Neuron (in vitro differentiated cells): ENCODE measurements at regions not wholly inside any gene's neighbourhood (a gene's known extent, or its start where the extent isn't known, plus 50 kb on each side); places are given as distances from the start of the nearest gene placed in this dataset.
"Not testable (repeated sequence)": the region's sequence is repeated elsewhere in the genome, so short reads cannot be mapped to it uniquely, and the experiment has no call there.

Source experiments
- H2AFZ ChIP-seq: one replicate; pipeline ENCODE4 v1.6.1; 2013; ENCODE audit warnings: low read depth, mild to moderate bottlenecking, inconsistent platforms, low read length, moderate library complexity
- H3K27me3 ChIP-seq: one replicate; pipeline ENCODE4 v1.6.1; 2013; ENCODE audit warnings: low read length; ENCODE audit not compliant: insufficient read depth
- H3K36me3 ChIP-seq: one replicate; pipeline ENCODE4 v1.6.1; 2013; ENCODE audit warnings: low read length; ENCODE audit not compliant: insufficient read depth
- H3K4me1 ChIP-seq: one replicate; pipeline ENCODE4 v1.6.1; 2013; ENCODE audit warnings: low read length; ENCODE audit not compliant: insufficient read depth
- H3K4me3 ChIP-seq: 2 replicates; pipeline ENCODE4 v1.5.1; 2013; ENCODE audit warnings: mild to moderate bottlenecking, low read length, moderate library complexity
- H3K9me3 ChIP-seq: one replicate; pipeline ENCODE4 v1.6.1; 2013; ENCODE audit warnings: low read length

DNA sequence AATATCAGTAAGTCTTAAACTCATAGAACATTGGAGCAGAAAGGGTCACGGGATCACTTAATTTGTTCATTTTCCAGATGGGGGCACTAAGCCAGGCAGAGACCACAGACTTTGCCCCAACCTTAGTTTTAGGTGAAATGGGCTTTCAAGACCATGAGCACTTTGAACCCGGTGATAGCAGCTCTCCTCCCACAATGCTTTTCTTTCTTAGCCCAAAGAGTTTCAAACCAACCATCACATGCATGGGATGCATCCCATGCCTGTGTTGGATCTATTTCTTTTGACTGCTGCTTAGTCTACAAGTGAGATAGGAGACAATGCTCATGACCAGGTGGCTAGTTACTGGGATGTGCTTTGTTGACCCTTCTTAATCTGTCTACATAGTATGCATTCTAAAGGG is 240.6 kb downstream of the NUF2 start:
- peaks cover 12% of the 10 kb centered on the region for H3K4me1 ChIP-seq
- H3K27me3 ChIP-seq, result no peaks in the 10 kb centered on the region
- no peak overlapping the region for H3K4me3 ChIP-seq
- no peaks in the 10 kb centered on the region for H3K9me3 ChIP-seq
- no peaks in the 10 kb centered on the region for H3K36me3 ChIP-seq
- H2AFZ ChIP-seq, result no peak overlapping the region

DNA sequence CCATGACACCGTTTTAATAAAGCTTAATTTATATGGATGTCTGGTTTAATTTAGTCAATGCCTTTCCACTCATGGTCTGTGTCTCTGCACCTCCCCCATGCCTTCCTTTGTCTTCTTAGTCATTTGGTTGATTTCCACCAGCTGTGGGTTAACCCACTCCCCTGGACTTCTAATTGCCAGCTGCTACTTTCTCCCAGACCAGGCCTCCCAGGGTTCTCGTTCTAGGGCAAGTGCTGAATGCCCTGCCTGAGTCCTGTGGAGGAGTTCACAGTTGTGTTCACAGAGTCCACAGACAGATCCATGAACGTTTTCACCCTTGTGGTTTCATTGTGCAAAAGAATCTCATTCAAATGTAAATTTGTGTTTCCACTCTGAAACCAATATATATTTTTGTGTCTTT is 243.4 kb downstream of the NUF2 start:
- H3K9me3 ChIP-seq, result no peaks in the 10 kb centered on the region
- no peak overlapping the region for H3K4me3 ChIP-seq
- no peaks in the 10 kb centered on the region for H3K36me3 ChIP-seq
- no peak overlapping the region for H2AFZ ChIP-seq
- no peaks in the 10 kb centered on the region for H3K27me3 ChIP-seq
- H3K4me1 ChIP-seq, result peaks cover 12% of the 10 kb centered on the region

DNA sequence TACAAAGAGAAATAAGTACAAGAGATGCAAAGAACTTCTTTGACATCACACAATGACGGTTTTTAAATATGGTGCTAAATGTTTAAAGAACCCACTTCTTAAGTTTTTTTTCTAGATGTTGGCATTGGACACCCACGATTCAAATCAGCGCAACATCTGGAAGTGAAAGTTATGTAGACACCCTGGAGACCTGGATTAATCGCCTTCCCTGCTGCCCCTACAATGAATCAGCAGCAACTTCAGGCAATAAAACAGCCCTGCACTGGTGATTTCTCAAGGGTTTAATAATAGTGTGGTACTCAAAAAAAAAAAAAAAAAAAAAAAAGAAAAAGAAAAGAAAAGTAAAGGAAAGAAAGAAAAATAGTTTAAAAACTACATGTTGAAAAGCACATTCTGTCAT is 248.3 kb downstream of the NUF2 start:
- Histone ChIP-seq H3K9me3 (no peaks in the 10 kb centered on the region), H3K36me3 (no peaks in the 10 kb centered on the region), H3K4me1 (peaks cover 5% of the 10 kb centered on the region), H2AFZ (no peak overlapping the region), H3K4me3 (no peak overlapping the region), H3K27me3 (no peaks in the 10 kb centered on the region)

DNA sequence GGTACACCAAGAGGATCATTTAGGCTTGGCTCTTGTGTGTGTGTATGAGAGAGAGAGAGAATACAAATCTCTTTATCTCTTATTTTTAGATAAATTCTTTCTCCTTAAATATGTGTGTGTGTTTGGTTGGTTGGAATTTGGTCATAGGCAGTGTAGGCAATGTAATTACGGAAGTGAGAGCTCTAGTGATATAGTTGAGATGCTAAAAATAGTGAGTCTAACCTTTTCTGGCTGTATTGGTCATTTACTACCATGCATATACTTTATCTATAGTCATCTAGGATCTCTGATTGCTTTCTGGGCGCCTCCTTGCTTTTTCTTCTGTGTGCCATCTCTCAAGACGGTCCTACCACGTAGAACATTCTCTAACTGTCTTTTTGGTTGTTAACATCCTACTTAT is 250.2 kb downstream of the NUF2 start:
- H3K4me3 ChIP-seq, result no peak overlapping the region
- H3K27me3 ChIP-seq, result no peaks in the 10 kb centered on the region
- H3K4me1 ChIP-seq, result no peaks in the 10 kb centered on the region
- no peaks in the 10 kb centered on the region for H3K9me3 ChIP-seq
- H3K36me3 ChIP-seq, result no peaks in the 10 kb centered on the region
- H2AFZ ChIP-seq, result no peak overlapping the region

DNA sequence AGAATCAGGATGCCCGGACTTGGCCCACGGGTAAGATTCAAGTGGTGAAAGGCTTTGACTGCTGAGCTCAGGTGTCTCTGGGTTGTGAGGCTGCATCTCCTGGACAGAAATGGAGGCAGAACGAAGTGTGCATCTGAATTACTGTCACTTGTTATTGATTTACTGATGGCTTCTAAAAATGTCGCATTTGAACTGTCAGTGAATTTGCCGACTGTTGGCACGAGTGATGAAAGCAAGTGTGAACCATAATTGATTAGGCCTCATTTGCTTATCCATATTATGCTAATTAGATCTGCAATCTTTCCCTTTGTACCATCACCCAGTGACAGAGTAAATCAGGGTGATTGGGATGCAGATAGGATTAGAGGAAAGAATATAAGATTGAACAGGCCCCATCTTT is 252.4 kb downstream of the NUF2 start:
- H3K4me3 ChIP-seq, result no peak overlapping the region
- H3K4me1 ChIP-seq, result no peaks in the 10 kb centered on the region
- H3K36me3 ChIP-seq, result no peaks in the 10 kb centered on the region
- H3K27me3 ChIP-seq, result no peaks in the 10 kb centered on the region
- H2AFZ ChIP-seq, result no peak overlapping the region
- H3K9me3 ChIP-seq, result no peaks in the 10 kb centered on the region

DNA sequence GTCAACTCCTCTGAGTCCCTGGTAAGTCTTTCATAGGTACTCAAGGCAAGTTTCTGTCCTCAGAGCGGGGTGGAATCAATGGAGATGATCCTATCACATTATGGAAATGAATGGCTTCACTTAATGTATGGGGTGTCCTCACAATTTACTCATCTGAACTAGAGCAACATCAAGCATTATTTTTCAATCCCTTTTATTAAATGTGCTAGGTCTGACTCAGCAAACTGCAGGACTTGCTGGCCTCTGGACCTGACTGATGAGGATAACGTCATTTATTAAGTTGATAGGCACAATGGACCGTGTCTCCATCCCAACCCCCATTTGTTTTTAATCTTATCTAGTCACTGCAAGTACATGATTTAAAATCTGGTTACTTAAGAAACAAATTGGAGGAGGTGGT is 259.2 kb downstream of the NUF2 start:
- no peaks in the 10 kb centered on the region for H3K4me1 ChIP-seq
- H2AFZ ChIP-seq, result no peak overlapping the region
- no peaks in the 10 kb centered on the region for H3K27me3 ChIP-seq
- no peaks in the 10 kb centered on the region for H3K9me3 ChIP-seq
- no peak overlapping the region for H3K4me3 ChIP-seq
- no peaks in the 10 kb centered on the region for H3K36me3 ChIP-seq

DNA sequence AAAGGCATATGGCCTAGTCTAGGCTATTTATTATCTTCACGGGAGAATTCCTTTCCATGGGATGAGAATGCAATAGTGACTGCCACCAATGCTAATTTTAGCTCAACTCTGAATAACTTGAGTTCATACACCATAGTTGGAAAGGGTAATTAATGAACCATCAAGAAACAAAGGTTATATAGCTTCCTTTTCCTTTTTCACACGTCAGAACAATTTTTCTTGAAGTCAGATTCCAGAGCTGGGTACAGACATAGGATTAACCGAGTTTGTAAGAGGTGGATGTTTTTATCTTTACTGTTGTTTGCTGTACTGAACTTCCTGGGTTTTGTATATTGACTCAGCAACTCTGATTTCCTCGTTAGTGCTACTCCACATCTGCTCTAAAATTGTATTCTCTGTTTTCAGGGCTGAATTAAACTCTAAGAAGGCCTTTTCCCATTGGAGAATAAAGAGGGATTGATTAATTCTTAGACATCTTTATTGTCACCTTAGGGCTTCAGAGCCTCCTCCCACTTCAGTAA is 262.0 kb downstream of the NUF2 start:
- H3K4me1 ChIP-seq, result no peaks in the 10 kb centered on the region
- H2AFZ ChIP-seq, result no peak overlapping the region
- no peaks in the 10 kb centered on the region for H3K27me3 ChIP-seq
- no peak overlapping the region for H3K4me3 ChIP-seq
- no peaks in the 10 kb centered on the region for H3K36me3 ChIP-seq
- H3K9me3 ChIP-seq, result no peaks in the 10 kb centered on the region

DNA sequence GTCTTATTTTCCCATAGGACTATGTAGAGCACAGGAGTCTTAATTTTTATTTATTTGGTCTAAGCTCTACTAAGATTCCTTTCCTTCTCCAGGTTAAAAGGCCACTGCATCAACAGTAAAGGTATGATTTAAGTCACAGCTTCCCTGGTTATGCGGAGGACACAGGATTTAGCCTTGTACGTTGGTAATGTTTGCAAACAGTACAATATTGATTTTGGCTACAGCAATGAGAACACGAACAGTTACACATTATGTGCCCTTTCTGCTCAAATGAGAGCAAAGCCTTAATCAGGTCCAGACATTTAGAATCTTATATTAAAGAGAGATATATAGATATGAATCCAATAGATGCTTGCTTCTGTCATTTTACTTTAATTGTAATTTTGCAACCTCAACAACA is 264.0 kb downstream of the NUF2 start:
- Histone ChIP-seq H3K4me3 (no peak overlapping the region), H3K36me3 (no peaks in the 10 kb centered on the region), H3K9me3 (no peaks in the 10 kb centered on the region), H3K27me3 (no peaks in the 10 kb centered on the region), H3K4me1 (no peaks in the 10 kb centered on the region), H2AFZ (no peak overlapping the region)

DNA sequence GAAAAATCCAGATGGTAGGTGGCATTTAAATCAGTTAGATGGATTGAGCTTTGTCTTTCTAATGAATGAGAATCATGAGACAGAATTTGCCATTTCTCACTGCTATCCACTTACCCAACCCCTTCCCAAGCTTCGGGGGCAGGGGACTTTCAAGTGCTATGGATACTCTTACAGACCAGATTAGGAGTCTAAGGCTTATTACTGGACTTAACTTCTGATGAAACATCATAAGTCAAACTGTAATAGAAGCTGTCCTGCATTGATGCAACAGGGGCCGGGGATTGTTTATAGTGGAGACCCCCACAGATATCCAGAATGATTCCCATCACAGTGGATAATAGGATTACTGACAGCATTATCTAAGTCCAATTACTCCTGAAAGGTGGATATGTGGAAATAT is 267.0 kb downstream of the NUF2 start:
- H3K9me3 ChIP-seq, result no peaks in the 10 kb centered on the region
- no peaks in the 10 kb centered on the region for H3K4me1 ChIP-seq
- no peaks in the 10 kb centered on the region for H3K27me3 ChIP-seq
- H3K4me3 ChIP-seq, result no peak overlapping the region
- H3K36me3 ChIP-seq, result no peaks in the 10 kb centered on the region
- H2AFZ ChIP-seq, result no peak overlapping the region

DNA sequence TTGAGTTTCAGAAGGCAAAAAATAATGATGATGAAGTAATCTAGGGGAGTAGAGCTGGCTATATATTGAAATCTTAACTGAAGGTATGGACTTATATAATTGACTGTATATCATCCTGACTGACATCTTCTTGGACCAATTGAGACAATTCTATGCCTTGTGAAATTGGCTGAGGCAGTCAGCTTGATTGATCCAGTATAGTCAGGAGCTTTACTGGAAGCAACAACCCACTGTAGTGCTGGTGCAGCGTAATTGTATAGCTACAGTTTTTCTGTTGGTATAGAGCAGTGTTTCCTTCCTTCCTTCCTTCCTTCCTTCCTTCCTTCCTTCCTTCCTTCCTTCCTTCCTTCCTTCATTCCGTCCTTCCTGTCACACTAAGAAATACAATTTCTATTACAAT is 268.0 kb downstream of the NUF2 start:
- H2AFZ ChIP-seq, result no peak overlapping the region
- no peaks in the 10 kb centered on the region for H3K27me3 ChIP-seq
- H3K4me3 ChIP-seq, result no peak overlapping the region
- H3K36me3 ChIP-seq, result no peaks in the 10 kb centered on the region
- no peaks in the 10 kb centered on the region for H3K4me1 ChIP-seq
- H3K9me3 ChIP-seq, result no peaks in the 10 kb centered on the region

DNA sequence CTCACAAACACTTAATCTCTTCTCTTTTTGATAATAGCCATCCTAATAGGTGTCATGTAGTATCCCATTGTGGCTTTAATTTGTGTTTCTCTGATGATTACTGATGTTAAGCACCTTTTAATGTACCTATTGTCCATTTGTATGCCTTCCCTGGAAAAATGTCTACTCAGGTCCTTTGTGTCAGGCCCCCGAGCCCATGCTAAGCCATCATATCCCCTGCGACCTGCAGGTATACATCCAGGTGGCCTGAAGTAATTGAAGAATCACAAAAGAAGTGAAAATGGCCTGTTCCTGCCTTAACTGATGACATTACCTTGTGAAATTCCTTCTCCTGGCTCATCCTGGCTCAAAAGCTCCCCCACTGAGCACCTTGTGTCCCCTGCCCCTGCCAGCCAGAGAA is 269.4 kb downstream of the NUF2 start:
- not testable (repeated sequence) for H3K4me3 ChIP-seq, H2AFZ ChIP-seq, H3K4me1 ChIP-seq, H3K9me3 ChIP-seq, H3K27me3 ChIP-seq, H3K36me3 ChIP-seq

DNA sequence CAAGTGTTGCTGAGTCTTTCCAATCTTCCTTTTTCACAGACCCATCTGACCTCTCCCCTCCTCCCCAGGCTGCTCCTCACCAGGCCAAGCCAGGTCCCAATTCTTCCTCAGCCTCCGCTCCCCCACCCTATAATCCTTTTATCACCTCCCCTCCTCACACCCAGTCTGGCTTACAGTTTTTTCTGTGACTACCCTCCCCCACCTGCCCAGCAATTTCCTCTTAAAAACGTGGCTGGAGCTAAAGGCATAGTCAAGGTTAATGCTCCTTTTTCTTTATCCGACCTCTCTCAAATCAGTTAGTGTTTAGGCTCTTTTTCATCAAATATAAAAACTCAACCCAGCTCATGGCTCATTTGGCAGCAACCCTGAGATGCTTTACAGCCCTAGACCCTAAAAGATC is 270.9 kb downstream of the NUF2 start:
- not testable (repeated sequence) for H3K4me3 ChIP-seq

DNA sequence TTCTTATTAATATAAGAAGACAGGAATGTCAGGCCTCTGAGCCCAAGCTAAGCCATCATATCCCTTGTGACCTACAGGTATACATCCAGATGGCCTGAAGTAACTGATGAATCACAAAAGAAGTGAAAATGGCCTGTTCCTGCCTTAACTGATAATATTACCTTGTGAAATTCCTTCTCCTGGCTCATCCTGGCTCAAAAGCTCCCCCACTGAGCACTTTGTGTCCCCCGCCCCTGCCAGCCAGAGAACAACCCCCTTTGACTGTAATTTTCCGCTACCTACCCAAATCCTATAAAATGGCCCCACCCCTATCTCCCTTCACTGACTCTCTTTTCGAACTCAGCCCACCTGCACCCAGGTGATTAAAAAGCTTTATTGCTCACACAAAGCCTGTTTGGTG is 274.4 kb downstream of the NUF2 start:
- not testable (repeated sequence) for H2AFZ ChIP-seq, H3K9me3 ChIP-seq, H3K36me3 ChIP-seq, H3K4me1 ChIP-seq, H3K4me3 ChIP-seq, H3K27me3 ChIP-seq

More for the DNA sequence above, 270.9 kb downstream of the NUF2 start:
- not testable (repeated sequence) for H2AFZ ChIP-seq, H3K9me3 ChIP-seq, H3K27me3 ChIP-seq, H3K4me1 ChIP-seq, H3K36me3 ChIP-seq

DNA sequence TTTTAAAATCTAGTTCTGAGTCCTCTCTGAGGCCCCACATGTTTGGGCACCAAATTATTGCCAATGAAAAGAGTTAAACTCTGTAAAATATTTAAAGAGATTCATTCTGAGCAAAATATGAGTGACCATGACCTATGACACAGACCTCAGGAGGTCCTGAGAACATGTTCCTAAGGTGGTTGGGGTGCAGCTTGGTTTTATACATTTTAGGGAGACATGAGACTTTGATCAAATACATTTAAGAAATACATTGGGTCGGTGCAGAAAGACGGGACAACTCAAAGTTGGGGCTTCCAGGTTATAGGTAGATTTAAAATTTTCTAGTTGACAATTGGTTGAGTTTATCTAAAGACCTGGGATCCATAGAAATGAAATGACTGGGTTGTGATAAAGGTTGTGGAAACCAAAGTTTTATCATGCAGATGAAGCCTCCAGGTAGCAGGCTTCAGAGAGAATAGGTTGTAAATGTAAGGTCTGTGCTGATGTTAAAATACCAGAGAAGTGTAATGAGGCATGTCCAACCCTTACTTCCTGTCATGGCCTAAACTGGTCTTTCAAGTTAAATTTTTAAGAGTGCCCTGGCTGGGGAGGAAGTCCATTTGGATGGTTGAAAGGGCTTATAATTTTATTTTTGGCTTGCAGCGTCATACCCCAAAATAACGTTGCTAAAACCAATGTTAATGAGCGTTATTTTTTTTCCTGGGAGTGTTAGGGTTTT is 274.9 kb downstream of the NUF2 start:
- peaks cover 2% of the 10 kb centered on the region for H3K27me3 ChIP-seq
- H3K4me3 ChIP-seq, result no peak overlapping the region
- H2AFZ ChIP-seq, result no peak overlapping the region
- no peaks in the 10 kb centered on the region for H3K4me1 ChIP-seq
- no peaks in the 10 kb centered on the region for H3K9me3 ChIP-seq
- H3K36me3 ChIP-seq, result no peaks in the 10 kb centered on the region
